ENCODE measurements at regions not wholly inside any gene's neighbourhood (a gene's known extent, or its start where the extent isn't known, plus 50 kb on each side); places are given as distances from the start of the nearest gene placed in this dataset.

- TF ChIP-seq E2F4 (CRISPR knock-in tag; IDR thresholded peaks at IDR 0.05; ENCODE audit: borderline replicate concordance, low read depth) (no peak), MYBL2 (CRISPR knock-in tag; IDR thresholded peaks at IDR 0.05) (peak; percentile 78; the same call in 1 of the 2 replicates), ESRRA (CRISPR knock-in tag; IDR thresholded peaks at IDR 0.05; ENCODE audit: borderline replicate concordance) (no peak), STAT6 (CRISPR knock-in tag; conservative IDR thresholded peaks at IDR 0.05; ENCODE audit: low read depth) (no peak), PREB (CRISPR knock-in tag; IDR thresholded peaks at IDR 0.05; ENCODE audit: borderline replicate concordance) (no peak), ZBTB43 (CRISPR knock-in tag; IDR thresholded peaks at IDR 0.05) (no peak), MAX (CRISPR knock-in tag; IDR thresholded peaks at IDR 0.05) (no peak), TEAD1 (CRISPR knock-in tag; IDR thresholded peaks at IDR 0.05) (peak; percentile 83; the same call in 1 of the 2 replicates), ZNF416 (CRISPR knock-in tag; IDR thresholded peaks at IDR 0.05) (no peak), TCF7 (CRISPR knock-in tag; IDR thresholded peaks at IDR 0.05; ENCODE audit: low read depth) (no peak), SMAD3 (CRISPR knock-in tag; IDR thresholded peaks at IDR 0.05; ENCODE audit: borderline replicate concordance) (no peak), FOXP4 (CRISPR knock-in tag; IDR thresholded peaks at IDR 0.05) (0 out of 2 replicates have a peak, but pooled peaks have one; percentile 49), USF2 (CRISPR knock-in tag; IDR thresholded peaks at IDR 0.05) (peak; percentile 26; the same call in 1 of the 2 replicates), ZNF281 (CRISPR knock-in tag; IDR thresholded peaks at IDR 0.05) (no peak), ZNF219 (CRISPR knock-in tag; IDR thresholded peaks at IDR 0.05; ENCODE audit: borderline replicate concordance) (no peak), ZNF423 (CRISPR knock-in tag; IDR thresholded peaks at IDR 0.05) (peak; percentile 42; the same call in 1 of the 2 replicates), CDX4 (CRISPR knock-in tag; IDR thresholded peaks at IDR 0.05; ENCODE audit: borderline replicate concordance) (no peak), HMGXB4 (CRISPR knock-in tag; IDR thresholded peaks at IDR 0.05) (no peak), IRF2 (CRISPR knock-in tag; IDR thresholded peaks at IDR 0.05; ENCODE audit: borderline replicate concordance, low read depth) (no peak), ETV6 (CRISPR knock-in tag; IDR thresholded peaks at IDR 0.05) (0 out of 2 replicates have a peak, but pooled peaks have one; percentile 42), PRRX2 (CRISPR knock-in tag; IDR thresholded peaks at IDR 0.05) (no peak), RORB (CRISPR knock-in tag; IDR thresholded peaks at IDR 0.05) (no peak), NR2C2 (CRISPR knock-in tag; IDR thresholded peaks at IDR 0.05) (no peak), ZNF671 (CRISPR knock-in tag; IDR thresholded peaks at IDR 0.05) (no peak)
Observed at GRCh38 chr3:95926904-95927501, 887.4 kb upstream of the EPHA6 start (continued).

All from WTC11 (cell line).